Cardiac fibroblast (primary cell): ENCODE measurements at regions not wholly inside any gene's neighbourhood (a gene's known extent, or its start where the extent isn't known, plus 50 kb on each side); places are given as distances from the start of the nearest gene placed in this dataset.
"Not testable (repeated sequence)": the region's sequence is repeated elsewhere in the genome, so short reads cannot be mapped to it uniquely, and the experiment has no call there.

ENCODE experiments used
- DNase-seq, 2 donors: peaks; one replicate each; pipeline versions ENCODE4 v3.0.0 to v3.0.0-alpha.2; 2010; ENCODE audit warnings: low read depth in 2 of 2
- H3K4me3 ChIP-seq, 2 donors: replicated peaks in 1 of 2; 1 replicate in 1 of 2; 2 replicates in 1 of 2; pipeline ENCODE4 v1.5.1; 2011; ENCODE audit warnings: low read depth in 2 of 2, low read length in 2 of 2, mild to moderate bottlenecking in 2 of 2, moderate library complexity in 1 of 2
- TF ChIP-seq, protein P1 (sequence below): IDR thresholded peaks from one replicate; pipeline ENCODE4 v1.5.1; 2011; ENCODE audit warnings: low read depth, mild to moderate bottlenecking, low read length, inconsistent platforms

DNA sequence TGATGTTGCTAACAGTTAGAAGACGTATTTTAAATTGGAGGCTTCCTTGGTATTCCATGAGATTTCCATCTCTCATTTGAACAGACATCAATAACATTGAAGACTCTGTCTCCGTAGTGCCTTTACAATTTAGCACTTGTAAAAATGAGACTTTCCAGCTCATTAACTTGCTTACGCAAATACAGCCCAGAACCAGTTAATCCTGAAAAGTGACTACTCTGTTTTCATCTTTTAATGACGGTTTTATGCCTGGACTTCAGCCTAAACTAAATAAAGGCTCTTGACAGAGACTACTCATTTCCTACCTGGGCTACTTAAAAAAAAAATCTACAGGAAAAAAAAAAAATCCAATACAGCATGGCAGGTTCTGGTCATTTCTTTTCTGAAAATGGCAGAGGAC, 148.6 kb downstream of the LRATD1 start:
- H3K4me3 ChIP-seq, result no peak overlapping the region
- no peak for DNase-seq
- TF ChIP-seq, protein P1, sequence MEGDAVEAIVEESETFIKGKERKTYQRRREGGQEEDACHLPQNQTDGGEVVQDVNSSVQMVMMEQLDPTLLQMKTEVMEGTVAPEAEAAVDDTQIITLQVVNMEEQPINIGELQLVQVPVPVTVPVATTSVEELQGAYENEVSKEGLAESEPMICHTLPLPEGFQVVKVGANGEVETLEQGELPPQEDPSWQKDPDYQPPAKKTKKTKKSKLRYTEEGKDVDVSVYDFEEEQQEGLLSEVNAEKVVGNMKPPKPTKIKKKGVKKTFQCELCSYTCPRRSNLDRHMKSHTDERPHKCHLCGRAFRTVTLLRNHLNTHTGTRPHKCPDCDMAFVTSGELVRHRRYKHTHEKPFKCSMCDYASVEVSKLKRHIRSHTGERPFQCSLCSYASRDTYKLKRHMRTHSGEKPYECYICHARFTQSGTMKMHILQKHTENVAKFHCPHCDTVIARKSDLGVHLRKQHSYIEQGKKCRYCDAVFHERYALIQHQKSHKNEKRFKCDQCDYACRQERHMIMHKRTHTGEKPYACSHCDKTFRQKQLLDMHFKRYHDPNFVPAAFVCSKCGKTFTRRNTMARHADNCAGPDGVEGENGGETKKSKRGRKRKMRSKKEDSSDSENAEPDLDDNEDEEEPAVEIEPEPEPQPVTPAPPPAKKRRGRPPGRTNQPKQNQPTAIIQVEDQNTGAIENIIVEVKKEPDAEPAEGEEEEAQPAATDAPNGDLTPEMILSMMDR, result no peak

DNA sequence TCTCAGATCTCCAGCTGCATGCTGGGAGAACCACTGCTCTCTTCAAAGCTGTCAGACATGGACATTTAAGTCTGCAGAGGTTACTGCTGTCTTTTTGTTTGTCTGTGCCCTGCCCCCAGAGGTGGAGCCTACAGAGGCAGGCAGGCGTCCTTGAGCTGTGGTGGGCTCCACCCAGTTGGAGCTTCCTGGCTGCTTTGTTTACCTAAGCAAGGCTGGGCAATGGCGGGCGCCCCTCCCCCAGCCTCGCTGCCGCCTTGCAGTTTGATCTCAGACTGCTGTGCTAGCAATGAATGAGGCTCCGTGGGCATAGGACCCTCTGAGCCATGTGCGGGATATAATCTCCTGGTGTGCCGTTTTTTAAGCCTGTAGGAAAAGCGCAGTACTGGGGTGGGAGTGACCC, 156.3 kb downstream of the LRATD1 start:
- H3K4me3 ChIP-seq, DNase-seq: not testable (repeated sequence)

DNA sequence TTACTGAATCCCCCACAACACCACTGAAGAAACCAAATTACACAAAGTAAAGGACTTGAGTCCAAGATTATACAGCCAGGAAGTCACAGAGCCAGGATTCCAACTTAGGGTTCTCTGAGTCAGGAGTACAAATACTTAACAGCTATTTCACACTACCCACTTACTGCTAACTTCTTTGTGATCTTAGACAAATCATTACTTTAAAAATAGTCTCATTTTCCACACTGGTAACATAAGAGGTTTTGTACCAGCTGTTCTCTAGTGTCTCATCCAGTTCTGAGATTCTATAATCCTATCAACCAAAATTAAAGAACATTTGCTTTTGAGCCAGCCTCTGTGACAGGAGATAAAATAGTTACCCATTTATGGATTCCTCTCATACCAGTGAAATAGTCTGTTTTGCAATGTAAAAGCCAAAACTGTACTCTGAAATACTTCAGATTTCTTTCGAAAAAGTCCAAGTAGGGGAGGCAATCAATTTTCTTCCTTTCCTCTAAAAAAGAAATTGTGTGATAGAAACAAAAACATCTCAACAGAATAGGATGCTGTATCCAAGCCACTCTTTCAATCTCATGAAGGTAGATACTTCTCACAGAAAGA, 157.6 kb downstream of the LRATD1 start:
- no peak for DNase-seq
- H3K4me3 ChIP-seq, result no peak overlapping the region
- TF ChIP-seq, protein P1, result no peak

DNA sequence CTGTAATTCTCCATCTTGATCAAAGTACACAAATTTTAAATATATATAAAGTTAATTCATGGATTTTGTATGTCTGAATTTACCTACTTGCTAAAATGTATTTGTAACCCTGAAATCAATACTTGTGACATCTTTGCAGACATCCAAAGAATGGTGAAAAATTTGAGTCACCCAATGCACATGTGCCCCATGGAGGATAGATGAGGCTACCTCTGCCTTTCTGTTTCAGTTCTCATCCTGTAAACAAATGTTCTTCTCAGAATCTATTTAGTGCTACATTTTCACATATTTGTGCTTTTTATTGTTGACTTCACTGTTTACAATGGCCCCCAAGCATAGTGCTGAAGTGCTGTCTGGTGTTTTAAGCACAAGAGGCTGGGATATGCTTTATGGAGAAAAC, 171.5 kb downstream of the LRATD1 start:
- DNase-seq, result no peak
- H3K4me3 ChIP-seq, result no peak overlapping the region
- TF ChIP-seq, protein P1, result no peak

DNA sequence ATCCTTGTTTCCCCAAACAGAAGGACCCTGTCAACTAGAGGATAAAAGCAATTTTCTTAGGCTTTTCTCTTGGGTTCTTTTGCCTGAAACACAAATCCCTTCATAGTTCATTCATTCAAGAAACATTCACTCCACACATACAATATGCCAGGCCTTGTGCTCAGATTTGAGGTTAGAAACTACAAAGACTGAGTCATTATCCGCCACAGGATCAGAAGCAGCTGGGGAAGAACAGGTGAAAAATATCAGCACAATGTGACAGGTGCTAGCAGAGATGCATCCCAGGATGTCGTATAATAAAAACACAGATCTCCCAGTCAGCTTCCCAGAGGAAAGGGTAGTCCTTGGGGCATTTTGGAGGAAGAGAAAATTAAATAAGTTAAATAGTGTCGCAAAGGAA, 172.4 kb downstream of the LRATD1 start:
- no peak overlapping the region for H3K4me3 ChIP-seq
- DNase-seq, result no peak
- TF ChIP-seq, protein P1, result no peak

DNA sequence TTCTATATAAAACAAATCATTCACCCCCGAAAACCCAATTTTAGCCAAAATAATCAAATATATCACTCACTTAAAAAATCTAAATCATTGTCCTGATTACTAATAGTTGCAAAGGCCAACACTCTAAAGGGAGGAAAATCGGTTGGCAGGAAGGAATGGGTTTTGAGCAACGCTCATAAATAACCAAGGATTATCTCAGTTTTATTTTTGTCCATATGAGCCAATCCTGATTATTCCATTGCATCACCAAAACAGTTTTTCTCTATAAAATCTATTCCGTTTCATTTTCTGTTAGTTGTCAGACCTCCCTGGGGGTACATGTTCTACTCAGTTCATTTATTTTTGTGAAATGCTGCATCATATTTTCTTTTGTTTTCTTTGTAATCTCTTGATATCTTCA, 174.1 kb downstream of the LRATD1 start:
- TF ChIP-seq, protein P1, result no peak
- no peak for DNase-seq
- no peak overlapping the region for H3K4me3 ChIP-seq

DNA sequence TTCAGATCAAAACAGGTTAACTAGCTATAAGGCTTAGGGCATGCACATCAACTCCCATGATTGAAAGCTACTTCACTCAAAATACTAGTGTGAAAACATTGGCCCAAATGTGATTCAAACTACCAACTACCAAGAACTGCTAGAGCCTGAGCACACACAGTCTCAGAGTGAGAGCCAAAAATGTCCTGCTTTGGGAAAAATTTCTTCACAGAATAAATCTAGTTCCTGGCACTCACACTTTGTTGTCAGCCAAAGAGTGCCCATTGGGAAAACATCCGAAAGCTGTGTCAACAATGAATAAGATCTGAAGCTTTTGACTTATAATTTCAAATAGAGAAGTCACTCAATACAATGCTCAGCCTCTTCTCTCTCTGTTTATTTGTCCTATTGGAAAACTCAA, 182.7 kb downstream of the LRATD1 start:
- H3K4me3 ChIP-seq, result no peak overlapping the region
- TF ChIP-seq, protein P1, result no peak
- DNase-seq, result no peak
